Erythroblast (primary cell): ENCODE measurements at regions not wholly inside any gene's neighbourhood (a gene's known extent, or its start where the extent isn't known, plus 50 kb on each side); places are given as distances from the start of the nearest gene placed in this dataset.

Experiments
- GATA1 ChIP-seq: IDR thresholded peaks from 2 replicates; pipeline ENCODE4 v1.6.1; 2011; ENCODE audit warnings: low read depth, mild to moderate bottlenecking, control low read depth, low read length, moderate library complexity
- POLR2A ChIP-seq: IDR thresholded peaks from 2 replicates; pipeline ENCODE4 v1.6.1; 2011; ENCODE audit warnings: mild to moderate bottlenecking, low read length

DNA sequence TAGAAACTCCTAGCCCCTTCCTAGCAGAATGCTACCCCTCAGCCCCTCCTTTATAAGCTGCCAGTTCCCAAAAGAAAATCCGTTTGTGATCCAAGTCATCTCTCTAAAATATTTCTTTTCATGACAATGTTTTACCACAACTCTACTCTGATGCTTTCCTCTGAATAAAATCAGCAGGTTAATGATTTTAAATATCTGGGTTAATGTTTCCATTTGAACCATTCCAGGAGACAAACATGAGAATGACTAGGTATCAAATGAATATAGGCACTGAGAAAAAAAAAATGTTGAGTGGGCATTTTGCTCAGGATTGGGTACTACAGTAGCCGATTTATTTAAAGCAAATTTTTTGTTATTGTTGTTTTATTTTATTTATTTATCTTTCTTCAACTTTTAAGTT is 360.3 kb downstream of the WDR11 start:
- no peak for TF ChIP-seq POLR2A
- TF ChIP-seq GATA1, result no peak
